ENCODE measurements at regions not wholly inside any gene's neighbourhood (a gene's known extent, or its start where the extent isn't known, plus 50 kb on each side); places are given as distances from the start of the nearest gene placed in this dataset.

DNA sequence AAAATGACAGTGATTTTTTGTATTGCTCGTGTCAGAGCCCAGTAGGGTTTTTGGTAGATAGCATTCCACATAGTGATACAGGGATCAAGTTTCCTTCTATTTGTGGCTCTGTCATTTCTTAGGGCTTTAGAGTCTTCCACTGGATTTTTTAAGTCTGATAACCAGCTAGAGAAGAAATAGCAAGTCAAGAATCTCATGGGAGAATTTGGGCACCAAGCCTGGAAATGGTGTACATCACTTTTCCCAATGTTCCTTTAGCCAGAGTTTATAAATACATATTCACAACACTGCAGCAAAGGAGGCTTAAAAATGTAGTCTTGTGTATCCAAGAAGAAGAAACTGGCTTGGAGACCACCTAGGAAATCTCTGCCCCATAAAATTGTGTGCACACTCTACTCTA is 647.1 kb upstream of the KLF4 start:
- no peak overlapping the region for H3K27ac ChIP-seq
- TF ChIP-seq, protein P1, sequence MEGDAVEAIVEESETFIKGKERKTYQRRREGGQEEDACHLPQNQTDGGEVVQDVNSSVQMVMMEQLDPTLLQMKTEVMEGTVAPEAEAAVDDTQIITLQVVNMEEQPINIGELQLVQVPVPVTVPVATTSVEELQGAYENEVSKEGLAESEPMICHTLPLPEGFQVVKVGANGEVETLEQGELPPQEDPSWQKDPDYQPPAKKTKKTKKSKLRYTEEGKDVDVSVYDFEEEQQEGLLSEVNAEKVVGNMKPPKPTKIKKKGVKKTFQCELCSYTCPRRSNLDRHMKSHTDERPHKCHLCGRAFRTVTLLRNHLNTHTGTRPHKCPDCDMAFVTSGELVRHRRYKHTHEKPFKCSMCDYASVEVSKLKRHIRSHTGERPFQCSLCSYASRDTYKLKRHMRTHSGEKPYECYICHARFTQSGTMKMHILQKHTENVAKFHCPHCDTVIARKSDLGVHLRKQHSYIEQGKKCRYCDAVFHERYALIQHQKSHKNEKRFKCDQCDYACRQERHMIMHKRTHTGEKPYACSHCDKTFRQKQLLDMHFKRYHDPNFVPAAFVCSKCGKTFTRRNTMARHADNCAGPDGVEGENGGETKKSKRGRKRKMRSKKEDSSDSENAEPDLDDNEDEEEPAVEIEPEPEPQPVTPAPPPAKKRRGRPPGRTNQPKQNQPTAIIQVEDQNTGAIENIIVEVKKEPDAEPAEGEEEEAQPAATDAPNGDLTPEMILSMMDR (conservative IDR thresholded peaks at IDR 0.05), result no peak

DNA sequence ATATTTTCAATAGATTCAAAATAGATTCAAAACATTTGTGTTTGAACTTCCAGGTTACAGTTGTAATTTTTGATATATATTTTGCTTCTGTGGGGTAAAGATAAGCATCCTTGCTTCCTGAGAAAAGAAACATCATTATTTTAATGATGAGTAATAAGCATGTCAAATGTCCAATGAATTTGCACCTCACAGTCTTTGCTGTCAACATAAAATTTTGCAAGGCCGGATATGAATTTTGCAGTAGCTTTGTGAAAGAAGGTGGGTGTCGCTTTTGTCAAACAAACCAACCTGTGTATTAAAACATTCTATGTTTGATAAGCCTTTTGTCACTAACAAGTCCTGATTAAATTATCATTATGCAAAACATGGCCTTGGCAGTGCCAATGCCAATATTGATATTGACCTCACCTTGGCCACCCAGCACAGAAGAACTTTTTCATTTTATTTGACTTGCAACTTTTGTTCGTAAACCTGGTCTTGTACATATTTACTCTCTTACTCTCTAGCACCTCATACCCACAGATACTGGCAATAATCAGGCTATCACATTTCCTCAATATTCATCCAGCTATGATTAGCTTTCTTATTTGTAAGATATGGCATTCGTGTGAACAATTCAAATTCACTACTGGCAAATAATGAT is 645.0 kb upstream of the KLF4 start:
- TF ChIP-seq, protein P1 (conservative IDR thresholded peaks at IDR 0.05), result no peak; the same call in 1 of the 2 replicates
- no peak overlapping the region for H3K27ac ChIP-seq

DNA sequence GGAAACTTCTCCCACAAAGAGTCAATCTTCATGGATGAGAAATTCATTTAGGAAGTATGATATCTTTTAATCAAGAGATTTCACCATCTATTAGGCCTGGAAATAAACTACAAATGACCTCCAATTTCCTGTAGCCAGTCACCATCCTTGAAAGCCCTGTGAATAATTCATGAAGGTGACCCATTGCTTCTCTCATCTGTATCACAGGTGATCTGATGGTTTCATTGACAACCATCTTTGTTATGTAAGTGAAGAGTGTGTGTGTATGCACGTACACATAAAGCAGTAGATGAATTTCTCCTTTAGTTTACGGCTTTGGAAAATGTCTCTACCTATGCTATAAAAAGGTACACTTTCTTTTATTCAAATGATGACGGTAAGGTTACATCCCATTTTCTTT is 644.1 kb upstream of the KLF4 start:
- H3K27ac ChIP-seq, result no peak overlapping the region
- TF ChIP-seq, protein P1 (conservative IDR thresholded peaks at IDR 0.05), result no peak

DNA sequence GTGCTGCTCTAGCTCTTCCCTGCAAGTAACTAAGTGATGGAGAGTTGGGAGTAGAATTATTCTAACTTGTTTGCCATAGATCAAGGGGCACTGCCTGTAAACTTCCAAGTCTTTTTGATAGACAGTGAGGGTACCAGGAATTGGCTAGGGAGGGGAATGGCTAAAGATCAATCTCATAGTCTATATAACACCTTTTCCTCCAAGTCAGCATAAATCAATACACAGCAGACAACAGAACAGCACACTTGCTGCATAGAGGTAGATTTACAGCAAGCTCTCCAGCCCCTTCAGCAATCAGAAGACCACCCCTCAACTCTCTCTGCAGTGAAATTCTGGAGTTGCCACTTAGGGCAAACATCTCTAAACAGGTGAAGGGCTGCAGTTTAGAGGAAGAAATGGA is 643.5 kb upstream of the KLF4 start:
- H3K27ac ChIP-seq, result no peak overlapping the region
- TF ChIP-seq, protein P1 (conservative IDR thresholded peaks at IDR 0.05), result no peak

DNA sequence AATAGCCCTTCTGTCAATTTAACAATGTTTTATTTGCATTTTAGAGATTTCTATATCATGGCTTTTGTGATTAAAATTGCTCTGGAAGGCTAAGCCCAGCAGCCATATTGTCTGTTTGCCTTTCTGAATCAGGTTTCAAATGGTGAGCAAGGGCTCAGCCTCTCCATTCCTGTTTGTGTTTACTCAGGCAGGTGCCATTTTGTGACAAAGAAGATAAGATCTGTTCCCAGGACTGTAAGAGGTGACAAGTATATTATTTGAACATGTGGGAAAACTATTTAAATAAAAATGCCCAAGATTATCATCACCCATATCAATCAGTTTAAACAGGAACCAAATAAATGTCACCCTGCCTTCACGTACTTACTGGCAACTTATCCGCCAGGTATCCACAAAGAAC is 641.3 kb upstream of the KLF4 start:
- TF ChIP-seq, protein P1 (conservative IDR thresholded peaks at IDR 0.05), result no peak
- no peak overlapping the region for H3K27ac ChIP-seq

DNA sequence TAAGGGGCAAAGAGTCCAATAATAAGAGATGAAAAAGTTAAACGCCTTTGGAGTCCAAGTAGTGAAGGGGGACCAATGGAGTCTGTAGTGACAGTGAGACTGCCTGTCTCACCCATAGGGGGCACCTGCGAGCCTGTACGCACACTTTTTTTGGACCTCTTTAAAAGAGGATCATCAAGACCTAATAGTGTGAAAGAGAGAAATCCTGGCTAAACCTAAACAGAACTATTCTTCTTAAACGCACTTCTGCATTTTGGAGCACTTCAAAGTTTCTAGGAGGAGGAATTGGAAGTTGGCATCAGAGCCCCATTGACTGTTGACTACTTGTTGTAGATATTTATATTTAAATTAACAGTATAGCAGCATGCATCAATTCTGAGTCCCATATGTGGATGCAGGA is 636.1 kb upstream of the KLF4 start:
- TF ChIP-seq, protein P1 (conservative IDR thresholded peaks at IDR 0.05), result peak; percentile 46
- H3K27ac ChIP-seq, result no peak overlapping the region

DNA sequence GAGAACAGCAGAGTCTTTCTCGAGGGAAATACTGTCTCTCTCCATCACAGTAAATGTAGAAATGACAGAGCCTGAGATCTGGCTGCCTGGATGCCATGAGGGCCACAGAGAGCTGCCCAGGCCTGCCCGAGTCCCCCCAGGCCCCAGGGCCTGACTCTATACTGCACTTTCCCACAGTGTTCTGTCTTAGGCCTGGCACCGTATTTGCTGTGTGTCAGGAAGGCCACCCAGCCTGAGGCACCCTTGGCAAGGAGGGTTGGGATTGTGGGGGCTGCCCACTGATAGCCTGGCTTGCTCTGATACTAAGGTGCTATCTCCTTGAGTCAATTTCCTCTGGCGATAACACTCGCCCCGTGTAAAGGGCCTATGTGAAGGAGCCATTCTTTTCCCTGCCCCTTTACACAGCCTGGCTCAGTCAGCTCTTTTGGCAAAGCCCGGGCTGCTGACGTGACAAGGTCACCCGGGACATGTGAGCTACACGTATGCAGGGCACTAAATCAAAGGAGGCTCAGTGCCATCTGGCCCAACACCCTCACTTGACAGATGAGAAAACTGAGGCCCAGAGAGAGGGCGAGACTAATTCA is 630.1 kb upstream of the KLF4 start:
- TF ChIP-seq, protein P1 (conservative IDR thresholded peaks at IDR 0.05), result no peak
- no peak overlapping the region for H3K27ac ChIP-seq
